RWPE1 (cell line): ENCODE measurements at regions not wholly inside any gene's neighbourhood (a gene's known extent, or its start where the extent isn't known, plus 50 kb on each side); places are given as distances from the start of the nearest gene placed in this dataset.

Experiments
- CTCF ChIA-PET: fragments of 350-600 bp; sonication (Branson Sonifier 250); formaldehyde crosslinking; extraction: SDS; loops from one replicate; lab custom pipeline; 2021; lab: Yijun Ruan, JAX
- POLR2A ChIA-PET: fragments of 400-600 bp; formaldehyde crosslinking; extraction: SDS; loops from one replicate; lab custom pipeline; 2020; ENCODE audit warnings: antibody characterized with exemption; ENCODE audit not compliant: low non-redundant PET; lab: Yijun Ruan, JAX
- DNase-seq: peaks from one replicate; pipeline ENCODE4 v3.0.0; 2012; ENCODE audit warnings: low spot score
- H3K27ac ChIP-seq: fragments of 450-650 bp; 2 replicates; pipeline ENCODE4 v1.5.1; 2017
- CTCF ChIP-seq: fragments of 450-650 bp; conservative IDR thresholded peaks from 2 replicates; pipeline ENCODE4 v1.5.1; 2017; ENCODE audit warnings: low read depth, mild to moderate bottlenecking

GRCh38 chr4:27619435-27619834 lies 758.8 kb downstream of the STIM2 start:
- no peak for TF ChIP-seq CTCF
- DNase-seq, result no peak
- H3K27ac ChIP-seq, result no peak overlapping the region
- ChIA-PET CTCF (interaction anchor here (0.6 kb wide), 1 partner anchor 134 kb away, joined by 5 read pairs; no protein-coding TSS in a partner anchor), POLR2A (no interaction called here)

GRCh38 chr4:27620886-27621285 lies 760.2 kb downstream of the STIM2 start:
- no peak for TF ChIP-seq CTCF
- H3K27ac ChIP-seq, result no peak overlapping the region
- DNase-seq, result no peak
- ChIA-PET CTCF (no interaction called here), POLR2A (no interaction called here)

- ChIA-PET POLR2A (no interaction called here), CTCF (no interaction called here)
- DNase-seq, result no peak
- no peak overlapping the region for H3K27ac ChIP-seq
- no peak for TF ChIP-seq CTCF
Measured at GRCh38 chr4:27624749-27625148, 764.1 kb downstream of the STIM2 start.

- H3K27ac ChIP-seq, result no peak overlapping the region
- CTCF ChIA-PET, result no interaction called here
- DNase-seq, result no peak
- no peak for TF ChIP-seq CTCF
- POLR2A ChIA-PET, result no interaction called here
Measured at GRCh38 chr4:27628609-27629008, 768.0 kb downstream of the STIM2 start.

- H3K27ac ChIP-seq, result no peak overlapping the region
- ChIA-PET POLR2A (no interaction called here), CTCF (interaction anchor here (0.6 kb wide), 2 partner anchors 243 to 444 kb away, joined by 3 read pairs; no protein-coding TSS in a partner anchor)
- DNase-seq, result no peak
- no peak for TF ChIP-seq CTCF
Measured at GRCh38 chr4:27629532-27630225, 769.0 kb downstream of the STIM2 start.

GRCh38 chr4:27635936-27636913 lies 775.6 kb downstream of the STIM2 start:
- POLR2A ChIA-PET, result interaction anchor here (0.5 kb wide), 1 partner anchor 449 kb away, joined by 3 read pairs; no protein-coding TSS in a partner anchor
- no peak for TF ChIP-seq CTCF
- no peak overlapping the region for H3K27ac ChIP-seq
- no peak for DNase-seq
- CTCF ChIA-PET, result interaction anchor here (0.6 kb wide), 1 partner anchor 221 kb away, joined by 3 read pairs; no protein-coding TSS in a partner anchor
